Testis (tissue), 2 donors: ENCODE measurements at regions not wholly inside any gene's neighbourhood (a gene's known extent, or its start where the extent isn't known, plus 50 kb on each side); places are given as distances from the start of the nearest gene placed in this dataset.

Experiments used
- DNase-seq: peaks from one replicate; pipeline ENCODE4 v3.0.0-alpha.2; 2019
- H3K27ac ChIP-seq, 2 donors: fragments of 200-600 bp; sonication (generic); one replicate each; pipeline ENCODE4 v1.5.1; 2019
- H3K27me3 ChIP-seq: fragments of 200-600 bp; sonication (generic); one replicate; pipeline ENCODE4 v1.5.1; 2019
- H3K36me3 ChIP-seq: fragments of 200-600 bp; sonication (generic); one replicate; pipeline ENCODE4 v1.5.1; 2017; ENCODE audit warnings: low read depth; ENCODE audit errors: missing control alignments
- H3K4me1 ChIP-seq: fragments of 200-600 bp; sonication (generic); one replicate; pipeline ENCODE4 v1.5.1; 2019
- H3K4me3 ChIP-seq, 2 donors: fragments of 200-600 bp; sonication (generic); one replicate each; pipeline ENCODE4 v1.5.1; 2017 to 2019
- H3K9me3 ChIP-seq: fragments of 200-600 bp; sonication (generic); one replicate; pipeline ENCODE4 v1.5.1; 2017
- POLR2A ChIP-seq: fragments of 450-650 bp; IDR thresholded peaks from one replicate; pipeline ENCODE4 v1.6.1; 2017; ENCODE audit warnings: antibody characterized with exemption, mild to moderate bottlenecking, moderate library complexity
- WGBS, 2 donors: methylation state at CpG; one replicate each; pipeline ENCODE4 v1.1.5; 2018; 5-methylcytosine and 5-hydroxymethylcytosine counted together
- intact Hi-C: fragments of 100-400 bp; cut with DNase I; formaldehyde crosslinking; loops from one replicate; pipeline ENCODE4 v1.15.1; 2023; ENCODE audit warnings: low total_unique reads
- TF ChIP-seq, protein P1 (sequence below), 3 experiments: fragments of 450-650 bp in 2 of 3; fragments of 200-600 bp in 1 of 3; sonication (generic) in 1 of 3; IDR thresholded peaks; one replicate each; pipeline ENCODE4 v1.5.1; 2016 to 2019; ENCODE audit warnings: antibody characterized with exemption in 3 of 3, mild to moderate bottlenecking in 2 of 3, moderate library complexity in 1 of 3

GRCh38 chr4:127534041-127534825 is 98.5 kb upstream of the INTU start:
- H3K4me1 ChIP-seq, result no peaks in the 10 kb centered on the region
- 84 to 85% methylated on average over 4 of the region's 4 CpGs for WGBS, 2 donors
- TF ChIP-seq POLR2A, result no peak
- no peaks in the 10 kb centered on the region for H3K9me3 ChIP-seq
- no peaks in the 10 kb centered on the region for H3K36me3 ChIP-seq
- no peak for DNase-seq
- no peaks in the 10 kb centered on the region for H3K27me3 ChIP-seq
- no peak overlapping the region for H3K4me3 ChIP-seq
- no peak overlapping the region for H3K27ac ChIP-seq
- intact Hi-C loops, result no loop called here

DNA sequence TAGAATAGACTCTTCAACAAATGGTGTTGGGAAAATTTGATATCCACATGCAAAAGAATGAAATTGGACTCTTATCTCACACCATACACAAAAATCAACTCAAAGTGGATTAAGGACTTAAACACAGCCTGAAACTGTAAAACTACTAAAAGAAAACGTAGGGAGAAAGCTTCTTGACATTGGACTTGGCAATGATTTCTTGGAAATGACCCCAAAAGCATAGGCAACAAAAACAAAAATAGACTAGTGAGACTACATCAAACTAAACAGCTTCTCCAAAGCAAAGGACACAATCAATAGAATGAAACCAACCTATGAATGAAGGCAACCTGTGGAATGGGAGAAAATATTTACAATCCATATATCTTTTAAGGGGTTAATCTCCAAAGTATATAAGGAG is 94.7 kb upstream of the INTU start:
- DNase-seq, result no peak
- no peaks in the 10 kb centered on the region for H3K36me3 ChIP-seq
- intact Hi-C loops, result no loop called here
- TF ChIP-seq, protein P1, sequence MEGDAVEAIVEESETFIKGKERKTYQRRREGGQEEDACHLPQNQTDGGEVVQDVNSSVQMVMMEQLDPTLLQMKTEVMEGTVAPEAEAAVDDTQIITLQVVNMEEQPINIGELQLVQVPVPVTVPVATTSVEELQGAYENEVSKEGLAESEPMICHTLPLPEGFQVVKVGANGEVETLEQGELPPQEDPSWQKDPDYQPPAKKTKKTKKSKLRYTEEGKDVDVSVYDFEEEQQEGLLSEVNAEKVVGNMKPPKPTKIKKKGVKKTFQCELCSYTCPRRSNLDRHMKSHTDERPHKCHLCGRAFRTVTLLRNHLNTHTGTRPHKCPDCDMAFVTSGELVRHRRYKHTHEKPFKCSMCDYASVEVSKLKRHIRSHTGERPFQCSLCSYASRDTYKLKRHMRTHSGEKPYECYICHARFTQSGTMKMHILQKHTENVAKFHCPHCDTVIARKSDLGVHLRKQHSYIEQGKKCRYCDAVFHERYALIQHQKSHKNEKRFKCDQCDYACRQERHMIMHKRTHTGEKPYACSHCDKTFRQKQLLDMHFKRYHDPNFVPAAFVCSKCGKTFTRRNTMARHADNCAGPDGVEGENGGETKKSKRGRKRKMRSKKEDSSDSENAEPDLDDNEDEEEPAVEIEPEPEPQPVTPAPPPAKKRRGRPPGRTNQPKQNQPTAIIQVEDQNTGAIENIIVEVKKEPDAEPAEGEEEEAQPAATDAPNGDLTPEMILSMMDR (IDR thresholded peaks at IDR 0.05), result no peak
- TF ChIP-seq POLR2A, result no peak
- H3K27ac ChIP-seq, result no peak overlapping the region
- 50 to 52% methylated on average over 1 of the region's 1 CpG for WGBS, 2 donors
- H3K9me3 ChIP-seq, result no peaks in the 10 kb centered on the region
- no peaks in the 10 kb centered on the region for H3K27me3 ChIP-seq
- no peaks in the 10 kb centered on the region for H3K4me1 ChIP-seq
- no peak overlapping the region for H3K4me3 ChIP-seq

- TF ChIP-seq POLR2A, result no peak
- TF ChIP-seq, protein P1 (IDR thresholded peaks at IDR 0.05), result no peak
- Histone ChIP-seq H3K27ac (no peak overlapping the region), H3K4me1 (no peaks in the 10 kb centered on the region), H3K27me3 (no peaks in the 10 kb centered on the region), H3K4me3 (no peak overlapping the region), H3K9me3 (no peaks in the 10 kb centered on the region), H3K36me3 (no peaks in the 10 kb centered on the region)
- 82 to 87% methylated on average over 3 of the region's 3 CpGs for WGBS, 2 donors
- intact Hi-C loops, result no loop called here
- DNase-seq, result no peak
These were observed 92.2 kb upstream of the INTU start for GRCh38 chr4:127540497-127541025.

DNA sequence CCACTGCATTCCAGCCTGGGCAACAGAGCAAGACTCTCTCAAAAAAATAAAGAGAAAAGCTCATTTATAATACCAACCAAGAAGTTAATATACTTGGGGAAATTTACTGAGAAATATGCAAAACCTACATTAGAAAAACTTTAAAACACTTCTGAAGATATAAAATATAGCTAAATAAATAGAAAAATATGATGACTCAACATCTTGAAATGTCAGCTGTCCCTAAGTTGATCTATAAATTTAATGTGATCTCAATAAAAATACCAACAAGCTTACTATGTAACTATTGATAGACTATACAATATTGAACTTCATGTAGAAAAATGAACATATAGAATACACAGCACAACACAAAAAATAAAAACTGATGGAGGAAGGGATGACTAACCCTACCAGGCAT is 87.5 kb upstream of the INTU start:
- no peaks in the 10 kb centered on the region for H3K9me3 ChIP-seq
- H3K4me3 ChIP-seq, result no peak overlapping the region
- H3K27ac ChIP-seq, result no peak overlapping the region
- no peaks in the 10 kb centered on the region for H3K4me1 ChIP-seq
- no peaks in the 10 kb centered on the region for H3K36me3 ChIP-seq
- no peak for DNase-seq
- H3K27me3 ChIP-seq, result no peaks in the 10 kb centered on the region
- intact Hi-C loops, result no loop called here
- TF ChIP-seq, protein P1 (IDR thresholded peaks at IDR 0.05), result no peak
- no peak for TF ChIP-seq POLR2A

DNA sequence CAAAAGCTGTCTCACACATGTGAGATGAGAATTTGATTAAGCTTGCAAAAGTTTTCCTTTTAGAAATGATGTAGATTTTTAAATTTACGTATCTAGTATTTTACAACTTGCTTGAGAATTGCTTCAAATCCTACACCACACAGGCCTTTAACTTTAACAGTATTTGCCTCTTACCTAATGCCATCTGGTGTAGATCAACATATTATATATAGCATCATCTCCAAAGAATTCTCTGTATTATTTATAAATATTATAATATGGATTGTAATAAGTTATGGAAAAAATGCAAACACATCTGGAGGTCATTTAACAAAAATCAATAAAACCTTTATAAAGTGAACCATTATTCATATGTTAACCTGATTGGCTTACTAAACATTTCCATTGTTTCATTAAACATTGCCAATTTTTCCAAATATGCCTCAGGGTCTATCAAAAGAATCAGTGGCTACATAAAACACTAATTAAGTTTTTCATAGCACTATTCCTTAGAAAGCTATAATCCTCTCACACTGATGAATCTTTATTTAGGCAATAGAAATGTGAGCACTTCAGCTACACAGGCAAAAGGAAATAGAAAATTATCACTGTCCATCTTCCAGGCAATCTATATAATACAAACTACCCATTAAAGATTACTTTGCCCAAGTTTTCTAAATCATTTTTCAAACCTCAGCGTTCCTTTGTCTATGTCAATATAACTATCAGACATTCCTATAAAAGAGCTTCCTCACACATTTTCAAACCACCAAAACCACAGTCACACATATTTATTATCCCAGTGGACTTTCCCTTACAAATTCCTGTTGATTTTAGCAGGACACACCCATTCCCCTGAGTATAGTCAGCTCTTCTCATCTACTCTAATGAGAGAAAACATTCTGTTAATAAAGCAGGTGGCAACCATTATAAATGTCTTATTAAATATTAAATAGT is 83.5 kb upstream of the INTU start:
- Histone ChIP-seq H3K4me1 (no peaks in the 10 kb centered on the region), H3K27me3 (no peaks in the 10 kb centered on the region), H3K36me3 (no peaks in the 10 kb centered on the region), H3K9me3 (no peaks in the 10 kb centered on the region), H3K27ac (no peak overlapping the region), H3K4me3 (no peak overlapping the region)
- intact Hi-C loops, result no loop called here
- DNase-seq, result no peak
- WGBS, 2 donors, result 73 to 77% methylated on average over 2 of the region's 2 CpGs
- TF ChIP-seq, protein P1 (IDR thresholded peaks at IDR 0.05), result no peak
- TF ChIP-seq POLR2A, result no peak
